Left lung (tissue), 4 donors: ENCODE measurements at regions not wholly inside any gene's neighbourhood (a gene's known extent, or its start where the extent isn't known, plus 50 kb on each side); places are given as distances from the start of the nearest gene placed in this dataset.

Source experiments
- ATAC-seq: fragments of 200-7000 bp; cut with Tn5 transposase; one replicate; pipeline ENCODE4 v1.9.1; 2020; ENCODE audit warnings: moderate library complexity
- DNase-seq, 4 donors: peaks; one replicate each; pipeline ENCODE4 v3.0.0-alpha.2; 2013 to 2020
- H3K27ac ChIP-seq, 2 donors: fragments of 200-600 bp; sonication (generic) in 1 of 2; one replicate each; pipeline versions ENCODE4 v1.5.0 to v1.8.0; 2020 to 2021
- H3K27me3 ChIP-seq, 2 donors: fragments of 200-600 bp; sonication (generic) in 1 of 2; one replicate each; pipeline versions ENCODE4 v1.5.0 to v1.8.0; 2020 to 2021
- H3K36me3 ChIP-seq, 2 donors: fragments of 200-600 bp; sonication (generic) in 1 of 2; one replicate each; pipeline versions ENCODE4 v1.5.0 to v1.8.0; 2020 to 2021
- H3K4me1 ChIP-seq, 2 donors: fragments of 200-600 bp; one replicate each; pipeline ENCODE4 v1.8.0; 2021
- H3K4me3 ChIP-seq, 2 donors: fragments of 200-600 bp; sonication (generic) in 1 of 2; one replicate each; pipeline versions ENCODE4 v1.5.0 to v1.8.0; 2020 to 2021; ENCODE audit warnings: mild to moderate bottlenecking in 1 of 2
- H3K9me3 ChIP-seq, 2 donors: fragments of 200-600 bp; sonication (generic) in 1 of 2; one replicate each; pipeline versions ENCODE4 v1.5.0 to v1.8.0; 2020 to 2021
- CTCF ChIP-seq, 2 donors: fragments of 200-600 bp; sonication (generic) in 1 of 2; IDR thresholded peaks; one replicate each; pipeline versions ENCODE4 v1.5.0 to v1.8.0; 2021; ENCODE audit warnings: antibody characterized with exemption in 2 of 2
- intact Hi-C, 2 donors: fragments of 100-400 bp; cut with DNase I; formaldehyde crosslinking; loops; one replicate each; pipeline versions ENCODE4 v1.11.2 to v1.14.2; 2022
- donor health status: DM: no; HTN: yes; CAD: no.
- donor health status: DM: no; HTN: no; CAD: no.

DNA sequence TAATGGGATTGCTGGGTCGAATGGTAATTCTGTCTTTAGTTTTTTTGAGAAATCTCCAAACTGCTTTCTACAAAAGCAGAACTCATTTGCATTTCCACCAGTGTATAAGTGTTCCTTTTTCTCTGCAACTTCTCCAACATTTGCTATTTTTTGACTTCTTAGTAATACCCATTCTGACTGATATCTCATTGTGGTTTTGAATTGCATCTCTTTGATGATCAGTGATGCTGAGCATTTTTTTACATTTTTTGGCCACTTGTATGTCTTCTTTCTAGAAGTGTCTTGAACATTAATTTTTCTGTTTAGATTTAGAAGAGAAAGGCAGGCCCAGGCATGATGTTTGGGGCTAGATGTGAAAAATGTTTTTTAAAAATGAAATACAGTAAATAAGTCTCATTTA is 553.1 kb upstream of the MAN1A1 start:
- Histone ChIP-seq H3K36me3 (no peaks in the 10 kb centered on the region), H3K27me3 (no peaks in the 10 kb centered on the region), H3K4me3 (no peak overlapping the region), H3K4me1 (no peaks in the 10 kb centered on the region), H3K9me3 (no peaks in the 10 kb centered on the region), H3K27ac (no peak overlapping the region)
- intact Hi-C loops, result no loop called here
- DNase-seq (no peak), ATAC-seq (no peak)
- TF ChIP-seq CTCF (IDR thresholded peaks at IDR 0.05), result no peak

DNA sequence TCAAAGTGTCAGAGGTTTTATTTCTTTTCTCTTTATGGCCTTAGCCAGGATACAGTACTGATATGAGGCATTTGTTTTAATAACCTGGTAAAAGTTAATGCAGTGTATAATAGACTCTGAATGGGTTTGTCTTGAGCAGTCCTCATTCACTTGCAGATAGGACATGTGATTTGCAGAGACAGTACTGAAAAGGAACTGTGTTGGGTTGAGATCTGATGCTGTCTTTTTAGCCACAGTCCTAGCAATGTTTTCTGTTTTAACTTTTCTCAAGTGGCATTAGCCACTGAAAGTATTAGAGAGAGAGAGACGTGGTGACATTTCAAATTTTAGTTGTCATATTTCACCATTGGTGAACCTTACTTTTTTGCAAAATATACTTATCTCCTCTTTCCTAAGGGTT is 547.2 kb upstream of the MAN1A1 start:
- ATAC-seq (no peak), DNase-seq (no peak)
- H3K9me3 ChIP-seq, result no peaks in the 10 kb centered on the region
- no peak overlapping the region for H3K27ac ChIP-seq
- no peaks in the 10 kb centered on the region for H3K36me3 ChIP-seq
- no peak overlapping the region for H3K4me3 ChIP-seq
- TF ChIP-seq CTCF (IDR thresholded peaks at IDR 0.05), result no peak
- H3K27me3 ChIP-seq, result no peaks in the 10 kb centered on the region
- no peaks in the 10 kb centered on the region for H3K4me1 ChIP-seq
- intact Hi-C loops, result no loop called here

DNA sequence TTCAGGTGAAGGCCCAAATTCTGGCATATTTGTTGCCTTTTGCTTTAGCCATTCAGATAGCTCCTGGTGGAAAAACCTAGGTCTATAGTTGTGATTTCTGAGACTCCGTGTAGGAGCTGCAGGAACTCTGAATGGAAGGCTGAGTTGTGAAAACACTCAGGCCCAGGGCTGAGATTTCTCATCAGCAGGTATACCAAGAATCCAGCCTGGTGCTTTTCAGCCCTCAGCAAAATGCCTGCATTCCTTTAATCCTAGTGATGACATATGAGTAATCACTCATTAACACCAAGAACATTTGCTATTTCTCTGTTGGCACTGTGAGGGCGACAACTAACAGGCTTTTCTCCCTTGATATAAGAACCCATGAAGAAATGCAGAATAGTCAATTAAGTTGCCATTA is 546.1 kb upstream of the MAN1A1 start:
- intact Hi-C loops, result no loop called here
- Histone ChIP-seq H3K9me3 (no peaks in the 10 kb centered on the region), H3K4me3 (no peak overlapping the region), H3K4me1 (no peaks in the 10 kb centered on the region), H3K36me3 (no peaks in the 10 kb centered on the region), H3K27me3 (no peaks in the 10 kb centered on the region), H3K27ac (no peak overlapping the region)
- TF ChIP-seq CTCF (IDR thresholded peaks at IDR 0.05), result no peak
- no peak for ATAC-seq
- DNase-seq, result no peak

GRCh38 chr6:119894811-119895210 is 545.2 kb upstream of the MAN1A1 start:
- intact Hi-C loops, result no loop called here
- no peak for DNase-seq

DNA sequence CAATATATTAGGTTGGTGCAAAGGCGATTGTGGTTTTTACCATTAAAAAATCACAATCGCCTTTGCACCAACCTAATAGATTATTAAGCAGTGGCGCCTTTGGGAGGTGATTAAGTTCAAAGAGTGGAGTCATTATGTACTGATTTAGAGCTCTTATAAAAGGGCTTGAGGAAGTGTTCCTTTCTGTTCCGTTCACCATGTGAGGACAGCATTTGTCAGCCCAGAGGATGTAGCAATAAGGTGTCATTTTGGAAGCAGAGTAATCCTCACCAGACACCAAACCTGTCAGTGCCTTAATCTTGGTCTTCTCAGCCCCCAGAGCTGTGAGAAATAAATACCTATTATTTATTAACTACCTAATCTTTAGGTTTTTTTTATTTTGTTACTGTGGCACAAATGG is 542.1 kb upstream of the MAN1A1 start:
- H3K36me3 ChIP-seq, result no peaks in the 10 kb centered on the region
- no peak overlapping the region for H3K27ac ChIP-seq
- TF ChIP-seq CTCF (IDR thresholded peaks at IDR 0.05), result no peak
- no peak for ATAC-seq
- no peak overlapping the region for H3K4me3 ChIP-seq
- H3K9me3 ChIP-seq, result no peaks in the 10 kb centered on the region
- no peaks in the 10 kb centered on the region for H3K4me1 ChIP-seq
- no peaks in the 10 kb centered on the region for H3K27me3 ChIP-seq
- intact Hi-C loops, result no loop called here
- DNase-seq, result no peak

More at GRCh38 chr6:119894811-119895210, 545.2 kb upstream of the MAN1A1 start:
- ATAC-seq, result no peak
- H3K9me3 ChIP-seq, result no peaks in the 10 kb centered on the region
- H3K27ac ChIP-seq, result no peak overlapping the region
- no peak for TF ChIP-seq CTCF (IDR thresholded peaks at IDR 0.05)
- no peaks in the 10 kb centered on the region for H3K4me1 ChIP-seq
- H3K4me3 ChIP-seq, result no peak overlapping the region
- no peaks in the 10 kb centered on the region for H3K36me3 ChIP-seq
- H3K27me3 ChIP-seq, result no peaks in the 10 kb centered on the region
